NT2/D1 (cell line): ENCODE measurements at regions not wholly inside any gene's neighbourhood (a gene's known extent, or its start where the extent isn't known, plus 50 kb on each side); places are given as distances from the start of the nearest gene placed in this dataset.

Experiments
- YY1 ChIP-seq: IDR thresholded peaks from 2 replicates; pipeline ENCODE4 v1.6.1; 2011; ENCODE audit not compliant: insufficient read length, insufficient read depth
- ZNF274 ChIP-seq: IDR thresholded peaks from 2 replicates; pipeline ENCODE4 v1.6.1; 2011; ENCODE audit warnings: mild to moderate bottlenecking, low read depth, low read length

DNA sequence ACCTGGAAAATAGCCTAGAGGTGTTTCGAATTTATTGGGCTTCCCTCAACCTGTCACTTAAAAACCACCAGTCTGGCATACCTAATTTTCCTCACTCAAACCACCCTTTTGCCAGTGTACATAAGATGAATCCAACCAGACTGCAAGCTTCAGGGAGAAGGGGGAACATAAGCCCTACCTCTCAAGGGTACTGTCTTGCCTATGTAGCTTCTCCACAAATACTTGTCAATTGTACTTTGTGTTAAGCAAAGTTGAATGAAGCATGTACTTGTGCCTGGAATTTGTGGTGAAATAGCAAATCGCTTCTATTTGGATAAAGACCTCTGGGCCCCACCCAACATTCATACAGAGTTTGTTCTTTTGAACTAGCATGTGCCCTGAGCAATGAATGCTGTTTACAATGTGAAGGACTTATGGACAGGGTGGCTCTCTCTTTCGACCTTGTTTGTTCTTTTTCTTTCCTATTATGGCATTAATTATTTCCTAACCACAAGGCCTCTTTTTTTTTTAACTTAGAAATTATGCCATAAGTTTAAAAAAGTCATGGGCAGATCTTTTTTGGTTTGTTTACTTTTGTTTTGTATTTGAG, 580.2 kb downstream of the EBF1 start:
- no peak for TF ChIP-seq ZNF274
- TF ChIP-seq YY1, result no peak
